PC-9 (cell line): ENCODE measurements at regions not wholly inside any gene's neighbourhood (a gene's known extent, or its start where the extent isn't known, plus 50 kb on each side); places are given as distances from the start of the nearest gene placed in this dataset.

Experiments used
- CTCF ChIP-seq: fragments of 200-600 bp; sonication (generic); conservative IDR thresholded peaks from 2 replicates; pipeline ENCODE4 v1.6.1; 2017; ENCODE audit warnings: mixed run types, antibody characterized with exemption, mild to moderate bottlenecking, moderate library complexity
- EZH2 ChIP-seq: fragments of 200-600 bp; sonication (generic); IDR thresholded peaks from 2 replicates; pipeline ENCODE4 v1.8.0; 2017; ENCODE audit warnings: antibody characterized with exemption, low read depth

- TF ChIP-seq CTCF = no peak
- TF ChIP-seq EZH2 = no peak
Observed at GRCh38 chr4:24210332-24210902, 320.6 kb upstream of the PPARGC1A start.
